GM18508 (cell line): ENCODE measurements at regions not wholly inside any gene's neighbourhood (a gene's known extent, or its start where the extent isn't known, plus 50 kb on each side); places are given as distances from the start of the nearest gene placed in this dataset.
"Not testable (repeated sequence)": the region's sequence is repeated elsewhere in the genome, so short reads cannot be mapped to it uniquely, and the experiment has no call there.

Source experiments
- ATAC-seq: cut with Tn5 transposase; IDR thresholded peaks from one replicate; pipeline ENCODE4 v1.9.1; 2021; ENCODE audit warnings: moderate number of reproducible peaks; ENCODE audit not compliant: insufficient read depth, unreplicated experiment

DNA sequence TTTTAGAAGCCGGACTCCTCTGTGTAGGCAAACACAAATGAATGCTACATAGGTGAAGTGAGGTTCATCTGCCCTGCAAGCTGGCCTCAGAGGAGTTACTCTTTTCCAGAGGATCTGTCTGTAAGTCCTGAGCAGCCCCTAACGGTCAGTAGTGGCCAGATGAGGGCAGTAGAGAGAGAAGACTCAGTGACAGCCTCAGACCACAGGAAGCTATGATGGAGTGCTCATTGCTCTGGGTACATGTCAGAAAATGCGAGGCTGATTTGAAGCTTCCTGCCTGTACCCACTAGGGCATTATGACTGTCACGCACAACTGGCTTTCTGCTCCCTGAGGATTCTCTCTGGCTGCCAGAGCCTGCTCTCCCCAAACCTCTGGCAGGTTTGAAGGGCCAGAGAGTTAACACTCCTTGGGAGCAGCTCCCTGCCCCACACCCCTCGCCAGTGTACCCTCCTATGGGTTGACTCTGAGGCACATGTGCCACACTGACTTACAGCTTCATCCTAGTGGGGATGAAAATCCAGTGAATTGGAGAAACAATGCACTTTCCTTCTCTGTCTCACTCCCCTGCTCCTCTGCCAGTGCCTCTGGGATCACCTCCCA lies 141.5 kb downstream of the GABRG2 start:
- peak; percentile 86 for ATAC-seq

GRCh38 chr5:162214551-162214950 lies 147.0 kb downstream of the GABRG2 start:
- ATAC-seq = no peak

DNA sequence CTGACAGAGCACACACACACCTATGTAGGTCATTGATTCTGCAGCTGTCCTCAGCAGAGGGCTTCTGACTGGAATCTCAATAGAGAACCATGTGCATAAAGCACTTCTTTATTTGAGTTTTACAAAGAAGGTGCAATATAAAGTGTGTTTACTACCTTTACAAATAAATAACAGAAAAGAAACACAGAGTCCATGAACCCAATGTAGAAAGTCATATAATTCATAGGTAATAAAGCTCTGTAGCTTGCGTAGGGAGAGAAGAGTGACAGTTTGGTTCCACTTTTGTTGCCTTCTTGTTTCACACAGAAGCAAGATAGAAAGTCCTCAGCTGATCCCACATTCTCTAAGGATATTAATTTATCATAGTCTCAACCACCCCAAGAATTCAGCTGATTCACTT lies 149.5 kb downstream of the GABRG2 start:
- no peak for ATAC-seq

DNA sequence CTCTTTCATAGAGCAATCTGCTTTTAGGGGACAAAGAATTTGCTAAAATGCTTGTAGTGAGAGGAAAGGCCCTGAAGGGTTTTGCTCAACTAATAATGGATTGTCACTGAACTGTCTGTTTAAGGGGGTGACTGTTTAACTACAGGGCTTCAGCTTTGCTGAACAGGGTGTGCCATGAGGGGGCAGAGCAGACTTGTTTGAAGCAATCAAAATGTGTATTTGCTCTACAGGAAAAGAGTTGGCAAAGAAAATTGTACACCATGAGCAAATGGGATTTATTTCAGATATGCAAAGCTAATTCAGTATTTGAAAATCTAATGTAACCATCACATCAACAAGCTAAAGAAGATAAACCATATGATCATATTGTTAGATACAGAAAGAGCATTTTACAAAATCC lies 154.3 kb downstream of the GABRG2 start:
- no peak for ATAC-seq

GRCh38 chr5:162227075-162227474 lies 159.5 kb downstream of the GABRG2 start:
- ATAC-seq = no peak

- ATAC-seq = no peak
These were observed 162.8 kb downstream of the GABRG2 start for GRCh38 chr5:162230348-162230747.

DNA sequence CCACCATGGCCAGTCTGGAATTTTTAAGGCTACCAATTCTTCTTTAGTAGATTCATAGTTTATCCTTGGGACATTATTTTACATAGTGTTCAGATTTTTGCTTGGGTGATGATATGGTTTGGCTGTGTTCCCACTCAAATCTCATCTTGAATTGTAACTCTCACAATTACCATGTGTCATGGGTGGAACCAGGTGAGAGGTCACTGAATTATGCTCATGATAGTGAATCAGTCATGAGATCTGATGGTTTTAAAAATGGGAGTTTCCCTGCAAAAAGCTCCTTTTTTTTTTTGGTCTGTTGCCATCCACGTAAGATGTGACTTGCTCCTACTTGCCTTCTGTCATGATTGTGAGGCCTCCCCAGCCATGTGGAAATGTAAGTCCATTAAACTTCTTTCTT lies 163.9 kb downstream of the GABRG2 start:
- ATAC-seq = no peak

- no peak for ATAC-seq
These were observed 173.2 kb downstream of the GABRG2 start for GRCh38 chr5:162240734-162241133.

- no peak for ATAC-seq
These were observed 174.8 kb downstream of the GABRG2 start for GRCh38 chr5:162242416-162242815.

- no peak for ATAC-seq
These were observed 176.1 kb downstream of the GABRG2 start for GRCh38 chr5:162243651-162244050.

- no peak for ATAC-seq
These were observed 180.6 kb downstream of the GABRG2 start for GRCh38 chr5:162248107-162248713.

DNA sequence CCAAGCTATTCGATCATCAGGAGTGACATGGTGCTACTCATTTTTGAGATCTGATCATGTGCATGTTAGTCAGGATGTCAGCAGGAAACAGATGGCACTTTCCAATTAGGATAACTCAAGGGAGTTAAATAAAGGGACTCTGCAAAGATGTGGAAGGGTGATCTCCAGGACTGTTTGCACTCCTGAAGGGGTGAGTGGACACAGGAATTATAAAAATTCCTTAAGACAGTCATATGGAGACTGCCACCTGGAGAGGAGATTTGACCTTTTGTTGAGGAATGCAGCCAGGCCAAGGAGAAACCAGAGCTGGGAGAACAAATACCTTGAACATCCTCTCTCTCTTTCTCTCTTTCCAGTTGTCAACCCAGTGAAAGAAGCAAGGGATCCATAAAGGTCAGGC lies 189.1 kb downstream of the GABRG2 start:
- no peak for ATAC-seq

DNA sequence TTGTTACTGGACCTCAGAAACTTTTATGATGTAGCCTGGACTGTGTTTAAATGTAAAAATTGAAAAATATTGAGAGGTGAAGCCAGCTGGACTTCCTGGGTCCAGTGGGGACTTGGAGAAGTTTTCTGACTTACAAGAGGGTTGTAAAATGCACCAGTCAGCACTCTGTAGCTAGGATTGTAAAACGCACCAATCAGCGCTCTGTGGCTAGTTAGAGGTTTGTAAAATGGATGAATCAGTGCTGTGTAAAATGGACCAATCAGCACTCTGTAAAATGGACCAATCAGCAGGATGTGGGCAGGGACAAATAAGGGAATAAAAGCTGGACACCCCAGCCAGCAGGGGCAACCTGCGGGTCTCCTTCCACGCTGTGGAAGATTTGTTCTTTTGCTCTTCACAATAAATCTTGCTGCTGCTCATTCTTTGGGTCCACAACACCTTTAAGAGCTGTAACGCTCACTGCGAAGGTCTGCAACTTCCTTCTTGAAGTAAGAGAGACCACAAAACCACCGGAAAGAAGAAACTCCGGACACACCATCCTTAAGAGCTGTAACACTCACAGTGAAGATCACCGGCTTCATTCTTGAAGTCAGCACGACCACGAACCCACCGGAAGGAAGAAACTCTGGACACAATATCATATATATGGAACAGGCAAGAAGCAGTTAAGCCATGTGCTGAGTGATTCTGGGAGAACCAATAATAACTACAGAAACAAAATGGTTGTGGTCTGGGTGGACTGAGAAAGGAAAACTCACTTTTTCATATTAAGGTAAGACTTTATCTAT lies 201.3 kb downstream of the GABRG2 start:
- ATAC-seq = no peak

DNA sequence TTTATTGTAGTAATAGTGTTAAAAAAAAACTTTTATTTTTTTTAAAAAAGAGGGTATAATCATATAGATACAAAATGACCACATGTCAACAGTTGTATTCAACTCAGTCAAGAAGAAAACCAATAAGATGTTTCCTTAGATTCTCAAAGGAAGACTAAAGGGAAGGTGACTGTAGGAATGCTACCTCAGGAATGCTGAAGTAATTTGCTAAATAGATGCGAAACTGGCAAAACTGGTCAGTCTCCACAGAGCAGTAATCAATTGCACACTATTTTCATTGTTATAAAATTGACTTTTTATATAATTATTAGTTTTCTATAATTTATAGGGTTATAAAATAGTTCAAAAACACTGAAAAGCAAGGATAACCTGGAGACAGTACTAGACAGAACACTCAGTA lies 204.8 kb downstream of the GABRG2 start:
- ATAC-seq = no peak

- no peak for ATAC-seq
These were observed 207.1 kb downstream of the GABRG2 start for GRCh38 chr5:162274679-162275078.

GRCh38 chr5:162275387-162275786 lies 207.8 kb downstream of the GABRG2 start:
- ATAC-seq = not testable (repeated sequence)

DNA sequence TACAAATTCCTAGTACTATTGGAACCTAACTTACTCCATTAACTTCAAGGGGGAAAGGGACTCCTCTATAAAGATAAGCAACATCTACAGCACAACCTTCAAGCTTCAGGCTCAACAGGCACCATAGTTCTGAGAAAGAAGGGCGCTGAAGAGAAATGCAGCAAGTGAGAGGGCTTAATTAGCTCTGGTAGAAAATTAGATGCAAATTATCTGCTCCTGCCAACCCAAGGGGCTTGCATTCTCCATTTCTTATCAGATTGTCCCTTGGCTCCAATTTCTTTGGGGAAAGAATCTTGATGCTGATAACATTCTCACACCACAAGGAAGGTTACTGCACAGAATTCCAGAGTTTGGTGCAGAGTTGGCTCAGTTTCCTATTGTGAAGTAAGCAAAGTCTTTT lies 214.6 kb downstream of the GABRG2 start:
- no peak for ATAC-seq

GRCh38 chr5:162283609-162284008 lies 216.0 kb downstream of the GABRG2 start:
- no peak for ATAC-seq

GRCh38 chr5:162288647-162289296 lies 221.2 kb downstream of the GABRG2 start:
- ATAC-seq = peak; percentile 69

GRCh38 chr5:162289489-162289888 lies 221.9 kb downstream of the GABRG2 start:
- no peak for ATAC-seq

DNA sequence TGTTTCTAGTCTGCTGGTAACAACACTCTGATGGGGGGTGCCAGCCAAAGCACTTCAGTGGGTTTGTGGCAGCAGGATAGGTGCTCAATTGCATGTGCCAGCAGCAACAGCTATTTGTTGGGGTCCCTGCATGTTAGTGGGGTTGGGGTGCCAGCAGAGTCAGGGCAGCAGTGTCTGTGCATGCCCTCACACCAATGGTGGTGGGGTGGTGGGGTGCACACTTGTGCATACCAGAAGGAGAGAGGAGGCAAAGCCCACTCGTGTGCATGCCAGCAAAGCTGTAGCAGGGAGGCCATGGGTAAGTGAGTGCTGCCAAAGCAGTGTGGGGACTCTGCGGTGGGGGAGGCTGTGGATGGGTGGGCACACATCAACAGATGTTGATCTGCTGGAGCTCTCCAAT lies 232.2 kb downstream of the GABRG2 start:
- no peak for ATAC-seq
